Stimulated activated CD8-positive, alpha-beta memory T cell treated with anti-CD3 and anti-CD28 coated beads, Interleukin-15, amount 100 ng/mL, for 24 hours (primary cell): ENCODE measurements at regions not wholly inside any gene's neighbourhood (a gene's known extent, or its start where the extent isn't known, plus 50 kb on each side); places are given as distances from the start of the nearest gene placed in this dataset.
"Not testable (repeated sequence)": the region's sequence is repeated elsewhere in the genome, so short reads cannot be mapped to it uniquely, and the experiment has no call there.

Source experiments
- DNase-seq: peaks from one replicate; pipeline ENCODE4 v3.0.0-alpha.2; 2020; ENCODE audit warnings: low read depth

GRCh38 chr14:22190411-22191191, 398.4 kb downstream of the DAD1 start:
- no peak for DNase-seq

GRCh38 chr14:22189881-22190280, 399.1 kb downstream of the DAD1 start:
- DNase-seq = no peak

GRCh38 chr14:22188318-22188717, 400.7 kb downstream of the DAD1 start:
- DNase-seq = no peak

- no peak for DNase-seq
Measured at GRCh38 chr14:22185789-22186188, 403.2 kb downstream of the DAD1 start.

DNA sequence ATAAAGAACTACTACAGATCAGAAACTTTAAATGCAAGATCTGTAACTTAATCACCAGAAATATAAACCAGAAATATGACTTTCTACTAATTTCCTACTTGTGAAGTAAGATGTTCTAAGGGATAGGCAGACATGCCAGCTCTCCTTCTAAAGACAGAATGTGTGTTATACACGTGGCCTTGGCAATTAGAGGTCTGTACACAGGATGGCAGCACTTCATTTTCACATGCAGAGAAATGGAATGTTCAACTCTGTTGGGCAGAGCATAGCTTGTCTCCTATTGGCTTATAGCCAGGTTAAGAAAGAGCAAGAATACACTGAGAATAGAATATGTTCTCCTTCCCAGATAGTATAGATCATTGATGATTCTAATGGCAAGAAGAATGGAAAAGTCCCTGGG, 403.8 kb downstream of the DAD1 start:
- DNase-seq = no peak

- no peak for DNase-seq
Measured at GRCh38 chr14:22184830-22185168, 404.2 kb downstream of the DAD1 start.

DNA sequence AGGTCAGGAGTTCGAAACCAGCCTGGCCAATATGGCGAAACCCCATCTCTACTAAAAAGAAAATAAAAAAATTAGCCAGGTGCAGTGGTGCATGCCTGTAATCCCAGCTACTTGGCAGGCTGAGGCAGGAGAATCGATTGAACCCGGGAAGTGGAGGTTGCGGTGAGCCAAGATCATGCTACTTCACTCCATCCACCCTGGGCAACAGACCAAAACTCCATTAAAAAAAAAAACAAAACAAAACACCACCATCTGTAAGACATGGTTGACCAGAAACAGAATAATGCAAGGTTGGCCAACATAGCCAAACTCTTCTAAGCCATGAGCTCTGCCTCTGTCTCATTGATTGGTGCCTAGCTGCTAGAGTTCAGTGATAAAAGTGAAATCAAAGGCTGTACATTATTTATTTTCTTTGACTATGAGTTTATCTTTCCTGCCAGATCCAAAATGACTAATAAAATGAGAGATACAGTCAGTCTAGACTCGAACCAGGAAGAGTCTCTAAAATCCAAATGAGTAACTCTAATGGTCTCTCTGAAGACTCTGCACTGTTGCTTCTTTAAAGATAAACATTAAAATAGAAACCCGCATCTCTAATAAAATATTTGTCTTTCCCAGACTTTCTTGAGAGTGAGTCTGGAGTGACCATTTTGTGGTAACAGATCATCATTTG, 404.7 kb downstream of the DAD1 start:
- no peak for DNase-seq

DNA sequence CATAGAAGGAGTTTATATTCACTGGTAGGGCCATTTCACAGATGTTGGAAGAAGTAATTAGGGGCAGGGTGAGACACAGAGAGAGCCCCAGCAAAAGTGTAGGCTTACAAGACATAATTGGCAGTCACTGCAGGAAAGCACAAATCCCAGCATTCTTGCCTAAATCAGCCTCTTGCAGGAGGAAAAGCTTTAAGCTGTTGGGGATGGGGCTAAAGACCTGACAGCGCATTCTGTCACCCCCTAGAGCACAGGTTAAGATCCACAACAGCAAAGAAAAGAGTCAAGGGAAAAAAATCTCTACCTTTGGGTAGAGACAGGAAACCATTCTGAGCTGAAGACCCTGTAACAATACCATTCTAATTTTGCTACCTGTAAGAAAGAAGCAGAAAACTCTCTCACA, 409.0 kb downstream of the DAD1 start:
- no peak for DNase-seq

DNA sequence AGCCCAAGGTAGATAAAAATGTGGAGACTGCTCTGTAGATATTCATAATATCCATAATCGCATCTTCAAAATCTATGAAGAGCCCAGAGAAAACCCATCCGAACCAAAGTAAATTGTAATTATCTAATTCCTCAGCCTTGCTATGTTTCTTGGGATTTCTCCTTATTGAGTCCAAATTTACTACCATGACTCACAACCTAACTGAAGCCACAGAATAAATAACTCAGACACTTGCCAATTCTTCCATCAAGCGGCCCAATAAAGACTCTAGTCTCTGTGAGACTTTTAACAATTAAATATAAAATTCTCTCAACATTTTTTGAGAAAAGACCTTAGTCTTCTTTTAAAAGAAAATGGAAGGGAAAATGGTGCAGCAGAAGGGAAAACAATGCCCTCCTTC, 409.8 kb downstream of the DAD1 start:
- no peak for DNase-seq

- no peak for DNase-seq
Measured at GRCh38 chr14:22178333-22178839, 410.6 kb downstream of the DAD1 start.

DNA sequence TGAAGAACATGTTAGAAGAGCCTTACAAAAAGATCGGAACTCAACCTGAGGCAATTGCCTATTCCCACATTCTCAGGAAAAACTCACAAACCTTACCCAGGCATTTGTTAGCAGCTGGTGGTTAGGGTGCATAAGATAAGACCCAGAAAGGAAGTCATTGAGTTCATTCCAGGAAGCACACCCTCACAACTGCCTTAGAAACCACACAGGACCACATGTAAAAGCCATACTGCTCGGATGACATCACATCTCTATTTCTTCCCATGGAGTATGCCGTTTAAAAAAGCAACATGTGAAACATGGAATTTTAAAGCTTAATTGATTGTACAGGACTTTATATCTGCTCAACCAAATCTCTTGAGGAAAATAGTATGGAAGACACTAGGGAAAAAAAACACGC, 411.2 kb downstream of the DAD1 start:
- DNase-seq = no peak

DNA sequence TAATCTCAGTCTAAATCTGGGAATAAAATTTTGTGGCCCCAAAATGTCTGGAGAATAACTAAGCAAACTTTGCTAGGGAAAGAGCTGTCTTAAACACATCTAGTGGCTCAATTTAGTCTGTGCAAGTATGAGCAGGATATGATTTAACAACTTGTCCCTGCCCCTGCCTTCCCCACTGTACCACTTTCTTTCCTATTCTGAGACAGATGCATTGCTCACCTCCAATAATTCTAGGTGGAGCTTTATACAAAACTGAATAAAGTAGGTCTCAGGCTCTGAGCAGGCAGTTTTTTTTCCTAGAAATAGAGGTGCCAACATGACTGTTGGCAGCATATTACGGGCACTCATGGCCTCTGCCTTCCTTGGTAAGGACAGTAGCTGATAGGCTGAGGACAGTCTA, 412.1 kb downstream of the DAD1 start:
- DNase-seq = no peak

DNA sequence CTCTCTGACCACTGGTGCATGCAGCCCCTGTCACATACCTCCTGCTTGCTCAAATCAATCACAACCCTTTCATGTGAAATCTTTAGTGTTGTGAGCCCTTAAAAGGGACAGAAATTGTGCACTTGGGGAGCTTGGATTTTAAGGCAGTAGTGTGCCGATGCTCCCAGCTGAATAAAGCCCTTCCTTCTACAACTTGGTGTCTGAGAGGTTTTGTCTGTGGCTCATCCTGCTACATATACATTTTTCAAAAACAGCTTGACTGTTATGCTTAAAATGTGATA, 413.8 kb downstream of the DAD1 start:
- not testable (repeated sequence) for DNase-seq

DNA sequence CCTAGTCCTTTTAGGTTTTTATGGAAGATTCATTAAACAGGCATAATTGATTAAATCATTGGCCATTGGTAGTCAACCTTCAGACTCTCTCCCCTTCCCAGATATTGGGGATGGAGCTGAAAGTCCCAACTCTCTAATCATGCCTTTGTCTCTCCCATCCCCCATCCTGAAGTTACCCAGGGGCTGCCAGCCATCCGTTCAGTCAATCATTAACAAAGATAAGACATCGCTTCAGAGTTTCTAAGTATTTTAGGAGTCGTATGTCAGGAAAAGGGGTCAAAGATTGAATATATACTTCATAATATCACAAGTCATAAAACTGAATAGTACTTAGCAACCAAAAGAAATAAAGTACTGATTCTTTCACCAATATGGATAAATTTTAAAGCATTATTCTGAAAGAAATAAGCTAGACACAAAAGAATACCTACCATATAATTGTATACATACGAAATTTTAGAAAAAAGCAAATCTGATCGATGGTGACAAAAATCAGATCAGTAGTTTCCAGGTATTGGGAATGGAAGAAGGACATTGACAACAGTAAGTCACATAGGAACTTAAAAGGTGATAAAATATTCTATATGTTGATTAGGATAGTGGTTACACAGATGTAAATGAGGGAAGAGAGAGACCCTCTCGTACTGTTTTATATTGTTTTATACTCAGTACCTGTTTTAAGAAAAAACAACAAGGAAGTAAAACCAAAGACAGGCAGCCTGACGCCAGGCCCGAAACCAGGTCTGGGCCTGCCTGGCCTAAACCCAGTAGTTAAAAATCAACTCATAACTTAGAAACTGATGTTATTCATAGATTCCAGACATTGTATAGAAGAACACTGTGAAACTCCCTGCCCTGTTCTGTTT, 414.4 kb downstream of the DAD1 start:
- DNase-seq = no peak

DNA sequence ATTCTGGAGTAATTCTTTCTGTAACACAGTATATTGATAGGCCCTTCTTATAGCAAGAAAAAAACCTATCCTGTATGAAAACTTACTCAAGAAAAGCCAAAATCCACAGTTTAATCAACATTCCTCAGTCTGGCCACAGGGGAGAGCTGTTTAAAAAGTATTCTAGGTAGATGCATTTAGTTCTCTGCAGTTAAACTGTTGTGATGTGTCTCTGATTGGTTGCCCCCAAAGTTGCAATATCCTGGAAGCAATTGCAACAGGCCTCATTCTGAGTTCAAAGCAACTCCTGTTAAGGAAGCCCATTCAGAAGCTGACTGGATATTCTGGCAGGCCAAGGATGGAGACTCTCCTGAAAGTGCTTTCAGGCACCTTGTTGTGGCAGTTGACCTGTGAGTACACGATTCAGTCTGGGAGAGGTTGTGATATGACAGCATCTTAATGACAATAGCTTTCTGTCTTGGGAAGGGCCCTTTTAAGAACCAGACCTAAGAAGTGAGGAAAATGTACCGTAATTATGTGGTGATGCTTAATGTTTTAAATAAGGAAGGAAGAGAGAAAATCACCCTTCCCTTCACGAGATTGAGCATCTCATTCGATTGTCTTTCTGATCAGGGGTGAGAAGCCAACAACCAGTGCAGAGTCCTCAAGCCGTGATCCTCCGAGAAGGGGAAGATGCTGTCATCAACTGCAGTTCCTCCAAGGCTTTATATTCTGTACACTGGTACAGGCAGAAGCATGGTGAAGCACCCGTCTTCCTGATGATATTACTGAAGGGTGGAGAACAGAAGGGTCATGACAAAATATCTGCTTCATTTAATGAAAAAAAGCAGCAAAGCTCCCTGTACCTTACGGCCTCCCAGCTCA, 420.7 kb downstream of the DAD1 start:
- DNase-seq = no peak

GRCh38 chr14:22164616-22165015, 424.4 kb downstream of the DAD1 start:
- DNase-seq = no peak

DNA sequence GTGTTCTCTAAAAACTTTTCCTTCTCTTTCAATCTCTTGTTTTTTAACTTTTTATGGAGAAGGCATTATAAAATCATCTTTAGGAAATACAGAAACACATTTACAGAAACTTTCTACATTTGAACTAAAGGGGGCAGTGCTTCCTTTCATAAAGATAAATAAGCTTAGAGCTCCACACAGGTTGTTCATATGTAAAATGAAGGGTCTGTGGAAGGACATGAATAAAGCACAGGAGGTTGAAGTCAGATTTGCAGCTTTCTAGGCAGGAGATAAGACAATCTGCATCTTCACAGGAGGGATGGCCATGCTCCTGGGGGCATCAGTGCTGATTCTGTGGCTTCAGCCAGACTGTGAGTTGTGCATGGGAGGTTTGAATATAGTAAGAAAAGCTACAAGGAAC, 426.0 kb downstream of the DAD1 start:
- DNase-seq = no peak

GRCh38 chr14:22159957-22160356, 429.1 kb downstream of the DAD1 start:
- DNase-seq = no peak

- DNase-seq = no peak
Measured at GRCh38 chr14:22159099-22159498, 429.9 kb downstream of the DAD1 start.

- no peak for DNase-seq
Measured at GRCh38 chr14:22158560-22158959, 430.5 kb downstream of the DAD1 start.

DNA sequence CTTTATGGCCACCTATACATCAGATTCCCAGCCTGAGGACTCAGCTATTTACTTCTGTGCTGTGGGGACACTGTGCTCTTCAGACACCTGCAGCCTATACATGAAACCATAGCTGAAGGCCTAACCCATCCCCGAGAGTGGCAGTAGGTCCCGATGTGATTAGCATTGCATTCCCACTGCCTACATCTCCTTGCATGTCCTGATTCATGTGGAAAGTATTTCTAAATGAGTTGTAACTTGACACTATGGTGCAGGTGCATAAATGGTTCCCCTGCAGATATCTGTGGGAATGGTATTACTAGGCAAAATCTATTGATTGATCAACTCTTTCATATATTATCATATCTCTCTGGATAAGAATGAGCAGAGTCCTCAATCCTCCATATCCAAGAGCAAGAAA, 433.5 kb downstream of the DAD1 start:
- no peak for DNase-seq

DNA sequence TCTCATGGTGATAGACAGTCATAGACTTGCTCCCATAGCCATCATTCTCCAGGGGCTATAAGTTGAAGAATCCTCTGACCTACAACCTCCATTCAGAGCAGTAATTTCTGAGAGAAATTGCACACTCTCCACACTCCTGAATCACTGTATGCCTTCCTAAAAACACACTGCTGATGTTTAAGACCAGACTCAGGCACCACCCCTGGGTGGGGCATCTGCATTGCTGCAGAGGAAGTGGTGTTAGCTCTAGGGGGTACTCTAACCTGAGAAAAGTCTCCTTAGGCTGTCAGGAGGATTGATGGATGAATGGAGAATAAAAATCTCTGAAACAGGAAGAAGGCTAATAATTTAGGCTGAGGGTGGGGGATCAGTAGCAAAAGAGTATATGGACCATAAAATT, 436.1 kb downstream of the DAD1 start:
- DNase-seq = no peak
